ENCODE measurements at regions not wholly inside any gene's neighbourhood (a gene's known extent, or its start where the extent isn't known, plus 50 kb on each side); places are given as distances from the start of the nearest gene placed in this dataset.

GRCh38 chr2:81987370-81987769, 1682.8 kb upstream of the LRRTM1 start:
- Histone ChIP-seq H3K36me3 (ENCODE audit: control insufficient read depth, insufficient read depth, low read length) (no peaks in the 10 kb centered on the region), H3K4me3 (ENCODE audit: low read depth in 2 of 2, low read length in 2 of 2) (no peak overlapping the region), H3K27me3 (ENCODE audit: control insufficient read depth, insufficient read depth, low read length) (no peaks in the 10 kb centered on the region), H3K27ac (ENCODE audit: low read length) (no peak overlapping the region), H3K9me3 (ENCODE audit: control insufficient read depth, insufficient read depth, low read depth, low read length) (no peaks in the 10 kb centered on the region), H3K4me1 (ENCODE audit: control insufficient read depth, insufficient read depth, low read length) (no peaks in the 10 kb centered on the region)
- TF ChIP-seq POLR2AphosphoS5 (IDR thresholded peaks at IDR 0.05; ENCODE audit: low read depth, low read length) = no peak
- TF ChIP-seq, protein P1, sequence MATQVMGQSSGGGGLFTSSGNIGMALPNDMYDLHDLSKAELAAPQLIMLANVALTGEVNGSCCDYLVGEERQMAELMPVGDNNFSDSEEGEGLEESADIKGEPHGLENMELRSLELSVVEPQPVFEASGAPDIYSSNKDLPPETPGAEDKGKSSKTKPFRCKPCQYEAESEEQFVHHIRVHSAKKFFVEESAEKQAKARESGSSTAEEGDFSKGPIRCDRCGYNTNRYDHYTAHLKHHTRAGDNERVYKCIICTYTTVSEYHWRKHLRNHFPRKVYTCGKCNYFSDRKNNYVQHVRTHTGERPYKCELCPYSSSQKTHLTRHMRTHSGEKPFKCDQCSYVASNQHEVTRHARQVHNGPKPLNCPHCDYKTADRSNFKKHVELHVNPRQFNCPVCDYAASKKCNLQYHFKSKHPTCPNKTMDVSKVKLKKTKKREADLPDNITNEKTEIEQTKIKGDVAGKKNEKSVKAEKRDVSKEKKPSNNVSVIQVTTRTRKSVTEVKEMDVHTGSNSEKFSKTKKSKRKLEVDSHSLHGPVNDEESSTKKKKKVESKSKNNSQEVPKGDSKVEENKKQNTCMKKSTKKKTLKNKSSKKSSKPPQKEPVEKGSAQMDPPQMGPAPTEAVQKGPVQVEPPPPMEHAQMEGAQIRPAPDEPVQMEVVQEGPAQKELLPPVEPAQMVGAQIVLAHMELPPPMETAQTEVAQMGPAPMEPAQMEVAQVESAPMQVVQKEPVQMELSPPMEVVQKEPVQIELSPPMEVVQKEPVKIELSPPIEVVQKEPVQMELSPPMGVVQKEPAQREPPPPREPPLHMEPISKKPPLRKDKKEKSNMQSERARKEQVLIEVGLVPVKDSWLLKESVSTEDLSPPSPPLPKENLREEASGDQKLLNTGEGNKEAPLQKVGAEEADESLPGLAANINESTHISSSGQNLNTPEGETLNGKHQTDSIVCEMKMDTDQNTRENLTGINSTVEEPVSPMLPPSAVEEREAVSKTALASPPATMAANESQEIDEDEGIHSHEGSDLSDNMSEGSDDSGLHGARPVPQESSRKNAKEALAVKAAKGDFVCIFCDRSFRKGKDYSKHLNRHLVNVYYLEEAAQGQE (IDR thresholded peaks at IDR 0.05; ENCODE audit: insufficient read depth in 1 of 2, low read depth in 2 of 2, low read length in 1 of 2) = no peak
- no peak for TF ChIP-seq SIN3A (IDR thresholded peaks at IDR 0.05; ENCODE audit: borderline replicate concordance, insufficient read depth, low read depth, low read length)
- TF ChIP-seq, protein P2, sequence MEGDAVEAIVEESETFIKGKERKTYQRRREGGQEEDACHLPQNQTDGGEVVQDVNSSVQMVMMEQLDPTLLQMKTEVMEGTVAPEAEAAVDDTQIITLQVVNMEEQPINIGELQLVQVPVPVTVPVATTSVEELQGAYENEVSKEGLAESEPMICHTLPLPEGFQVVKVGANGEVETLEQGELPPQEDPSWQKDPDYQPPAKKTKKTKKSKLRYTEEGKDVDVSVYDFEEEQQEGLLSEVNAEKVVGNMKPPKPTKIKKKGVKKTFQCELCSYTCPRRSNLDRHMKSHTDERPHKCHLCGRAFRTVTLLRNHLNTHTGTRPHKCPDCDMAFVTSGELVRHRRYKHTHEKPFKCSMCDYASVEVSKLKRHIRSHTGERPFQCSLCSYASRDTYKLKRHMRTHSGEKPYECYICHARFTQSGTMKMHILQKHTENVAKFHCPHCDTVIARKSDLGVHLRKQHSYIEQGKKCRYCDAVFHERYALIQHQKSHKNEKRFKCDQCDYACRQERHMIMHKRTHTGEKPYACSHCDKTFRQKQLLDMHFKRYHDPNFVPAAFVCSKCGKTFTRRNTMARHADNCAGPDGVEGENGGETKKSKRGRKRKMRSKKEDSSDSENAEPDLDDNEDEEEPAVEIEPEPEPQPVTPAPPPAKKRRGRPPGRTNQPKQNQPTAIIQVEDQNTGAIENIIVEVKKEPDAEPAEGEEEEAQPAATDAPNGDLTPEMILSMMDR (IDR thresholded peaks at IDR 0.05) = no peak
- TF ChIP-seq TCF7L2 (IDR thresholded peaks at IDR 0.05; ENCODE audit: low read depth, low read length) = no peak
- POLR2A ChIA-PET = no interaction called here
- BruUV-seq (replicated peaks) = no TSS peak
- in situ Hi-C loops (cut with HindIII; ENCODE audit: low pct_unique_long_range_greater_than_20kb, low sequenced_read_pairs) (no loop called here), intact Hi-C loops (cut with micrococcal nuclease; ENCODE audit: unreplicated experiment) (no loop called here)
- CTCF ChIA-PET = no interaction called here
- DNase-seq (ENCODE audit: low read depth, low spot score) = no peak
- ATAC-seq = no peak

- TF ChIP-seq POLR2AphosphoS5 (IDR thresholded peaks at IDR 0.05; ENCODE audit: low read depth, low read length) = no peak
- no peak for TF ChIP-seq TCF7L2 (IDR thresholded peaks at IDR 0.05; ENCODE audit: low read depth, low read length)
- TF ChIP-seq, protein P1 (IDR thresholded peaks at IDR 0.05; ENCODE audit: insufficient read depth in 1 of 2, low read depth in 2 of 2, low read length in 1 of 2) = no peak
- TF ChIP-seq, protein P2 (IDR thresholded peaks at IDR 0.05) = no peak
- TF ChIP-seq SIN3A (IDR thresholded peaks at IDR 0.05; ENCODE audit: borderline replicate concordance, insufficient read depth, low read depth, low read length) = no peak
- ChIA-PET POLR2A (no interaction called here), CTCF (no interaction called here)
- in situ Hi-C loops (cut with HindIII; ENCODE audit: low pct_unique_long_range_greater_than_20kb, low sequenced_read_pairs) (no loop called here), intact Hi-C loops (cut with micrococcal nuclease; ENCODE audit: unreplicated experiment) (no loop called here)
- Histone ChIP-seq H3K4me1 (ENCODE audit: control insufficient read depth, insufficient read depth, low read length) (no peaks in the 10 kb centered on the region), H3K9me3 (ENCODE audit: control insufficient read depth, insufficient read depth, low read depth, low read length) (no peaks in the 10 kb centered on the region), H3K36me3 (ENCODE audit: control insufficient read depth, insufficient read depth, low read length) (no peaks in the 10 kb centered on the region), H3K27me3 (ENCODE audit: control insufficient read depth, insufficient read depth, low read length) (no peaks in the 10 kb centered on the region), H3K4me3 (ENCODE audit: low read depth in 2 of 2, low read length in 2 of 2) (no peak overlapping the region), H3K27ac (ENCODE audit: low read length) (no peak overlapping the region)
- no peak for DNase-seq (ENCODE audit: low read depth, low spot score)
- ATAC-seq = no peak
- BruUV-seq (replicated peaks) = no TSS peak
Measured at GRCh38 chr2:81984969-81985637, 1680.6 kb upstream of the LRRTM1 start.

Measured in Panc1 (cell line).